ENCODE measurements at regions not wholly inside any gene's neighbourhood (a gene's known extent, or its start where the extent isn't known, plus 50 kb on each side); places are given as distances from the start of the nearest gene placed in this dataset.

- TF ChIP-seq CHD7 (IDR thresholded peaks at IDR 0.05; ENCODE audit: insufficient replicate concordance, low read length) (no peak), JUND (IDR thresholded peaks at IDR 0.05; ENCODE audit: low read length) (no peak), KDM4A (IDR thresholded peaks at IDR 0.05; ENCODE audit: low read depth, low read length, severe bottlenecking) (no peak), RFX5 (IDR thresholded peaks at IDR 0.05; ENCODE audit: borderline replicate concordance, low read depth, low read length) (no peak), EGR1 (IDR thresholded peaks at IDR 0.05; ENCODE audit: borderline replicate concordance, low read depth, low read length) (no peak), SAP30 (IDR thresholded peaks at IDR 0.05; ENCODE audit: insufficient read depth, insufficient replicate concordance, low read length) (no peak), RXRA (IDR thresholded peaks at IDR 0.05; ENCODE audit: insufficient read depth, low read depth, low read length) (no peak)
Observed at GRCh38 chr6:104669483-104669882, 190.2 kb downstream of the HACE1 start (continued).

Data from H1 (cell line).